HFF-Myc (cell line): ENCODE measurements at regions not wholly inside any gene's neighbourhood (a gene's known extent, or its start where the extent isn't known, plus 50 kb on each side); places are given as distances from the start of the nearest gene placed in this dataset.
"Not testable (repeated sequence)": the region's sequence is repeated elsewhere in the genome, so short reads cannot be mapped to it uniquely, and the experiment has no call there.

Source experiments
- DNase-seq: peaks from one replicate; pipeline ENCODE4 v3.0.0-alpha.2; 2011; ENCODE audit warnings: low read depth; ENCODE audit errors: extremely low read depth
- H3K4me3 ChIP-seq: replicated peaks from 2 replicates; pipeline ENCODE4 v1.5.1; 2011; ENCODE audit warnings: low read depth, mild to moderate bottlenecking, control low read depth, low read length
- CTCF ChIP-seq: IDR thresholded peaks from 2 replicates; pipeline ENCODE4 v1.5.1; 2012; ENCODE audit warnings: mild to moderate bottlenecking, low read depth, low read length, control low read depth; ENCODE audit errors: missing control alignments

- TF ChIP-seq CTCF: no peak
- no peak overlapping the region for H3K4me3 ChIP-seq
- no peak for DNase-seq
These were observed 66.1 kb upstream of the HS3ST4 start for GRCh38 chr16:25625620-25626019.

- H3K4me3 ChIP-seq: no peak overlapping the region
- no peak for DNase-seq
- TF ChIP-seq CTCF: no peak
These were observed 77.0 kb upstream of the HS3ST4 start for GRCh38 chr16:25614716-25615265.

GRCh38 chr16:25613931-25614330 lies 77.8 kb upstream of the HS3ST4 start:
- DNase-seq: no peak
- H3K4me3 ChIP-seq: no peak overlapping the region
- TF ChIP-seq CTCF: no peak

DNA sequence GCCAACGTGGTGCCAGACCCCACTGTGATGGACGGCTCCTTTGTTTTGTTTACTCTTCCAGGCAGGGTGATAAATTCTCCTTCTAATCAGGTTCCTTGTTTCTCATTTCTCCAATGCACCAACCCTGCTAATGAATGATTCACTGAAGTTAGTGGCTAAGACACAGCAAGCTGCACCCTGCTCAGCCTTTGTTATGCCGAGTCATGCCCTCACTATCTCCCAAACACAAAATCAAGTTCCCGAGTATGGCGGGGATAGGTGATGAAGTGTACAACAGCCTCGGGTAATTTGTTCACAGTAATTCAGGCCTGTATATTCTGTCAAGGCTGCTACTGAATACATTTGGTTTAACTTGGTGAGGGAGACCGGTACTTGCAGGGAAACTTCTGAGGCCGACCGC lies 83.8 kb upstream of the HS3ST4 start:
- H3K4me3 ChIP-seq: no peak overlapping the region
- DNase-seq: no peak
- TF ChIP-seq CTCF: no peak

DNA sequence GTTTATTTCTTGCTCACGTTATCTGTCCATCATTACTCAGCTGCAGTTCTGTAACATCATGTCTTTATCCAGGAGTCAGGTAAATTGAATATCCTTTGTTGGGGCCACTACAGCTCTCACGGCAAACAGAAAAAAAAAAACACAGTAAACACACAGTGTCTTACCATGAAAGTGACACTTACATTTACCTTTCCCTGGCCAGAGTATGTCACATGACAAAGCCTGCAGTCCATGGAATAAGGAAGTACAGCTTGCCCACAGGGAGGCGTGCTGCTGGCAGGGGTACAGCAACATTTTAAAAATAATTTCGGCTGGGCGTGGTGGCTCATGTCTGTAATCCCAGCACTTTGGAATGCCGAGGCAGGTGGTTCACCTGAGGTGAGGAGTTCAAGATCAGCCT lies 85.7 kb upstream of the HS3ST4 start:
- no peak for DNase-seq
- H3K4me3 ChIP-seq: no peak overlapping the region
- no peak for TF ChIP-seq CTCF

DNA sequence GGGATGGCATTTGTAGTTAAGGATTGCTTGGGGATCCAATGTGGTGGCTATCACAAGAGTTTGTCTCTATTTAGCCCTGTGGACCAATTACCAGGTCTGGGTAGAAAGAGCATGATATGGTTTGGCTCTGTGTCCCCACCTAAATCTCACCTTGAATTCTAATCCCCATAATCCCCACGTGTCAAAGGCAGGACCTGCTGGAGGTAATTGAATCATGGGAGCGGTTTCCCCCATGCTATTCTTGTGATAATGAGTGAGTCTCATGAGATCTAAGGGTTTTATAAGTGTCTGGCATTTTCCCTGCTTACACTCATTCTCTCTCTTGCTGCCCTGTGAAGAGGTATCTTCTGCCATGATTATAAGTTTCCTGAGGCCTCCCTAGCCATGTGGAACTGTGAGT lies 86.4 kb upstream of the HS3ST4 start:
- DNase-seq: no peak
- no peak overlapping the region for H3K4me3 ChIP-seq
- TF ChIP-seq CTCF: no peak

GRCh38 chr16:25601306-25601705 lies 90.5 kb upstream of the HS3ST4 start:
- DNase-seq, H3K4me3 ChIP-seq: not testable (repeated sequence)
